Activated CD8-positive, alpha-beta memory T cell treated with anti-CD3 and anti-CD28 coated beads, Interleukin-2, amount 10 ng/mL, durations not matched to agents 7 days and 5 days (primary cell): ENCODE measurements at regions not wholly inside any gene's neighbourhood (a gene's known extent, or its start where the extent isn't known, plus 50 kb on each side); places are given as distances from the start of the nearest gene placed in this dataset.

Experiments used
- ATAC-seq: fragments of 150-1000 bp; cut with Tn5 transposase; one replicate; pipeline ENCODE4 v1.10.0; 2021; ENCODE audit warnings: moderate library complexity
- CTCF ChIA-PET: fragments of 350-600 bp; sonication (Branson Sonifier 250); formaldehyde crosslinking; loops from one replicate; lab custom pipeline; 2021; ENCODE audit warnings: antibody characterized with exemption; lab: Charles Lee
- DNase-seq: peaks from one replicate; pipeline ENCODE4 v3.0.0-alpha.2; 2020
- H3K27ac Mint-ChIP-seq: one replicate; pipeline ENCODE4 v1.8.0; 2021; ENCODE audit warnings: mild to moderate bottlenecking, mixed read lengths
- H3K27me3 Mint-ChIP-seq: one replicate; pipeline ENCODE4 v1.8.0; 2021; ENCODE audit warnings: mixed read lengths
- H3K36me3 Mint-ChIP-seq: one replicate; pipeline ENCODE4 v1.8.0; 2021; ENCODE audit warnings: mild to moderate bottlenecking, mixed read lengths
- H3K4me1 Mint-ChIP-seq: one replicate; pipeline ENCODE4 v1.8.0; 2021; ENCODE audit warnings: mixed read lengths
- H3K4me3 Mint-ChIP-seq: one replicate; pipeline ENCODE4 v1.8.0; 2021; ENCODE audit warnings: mild to moderate bottlenecking, moderate library complexity, mixed read lengths
- H3K9me3 Mint-ChIP-seq: one replicate; pipeline ENCODE4 v1.8.0; 2022; ENCODE audit warnings: low read depth, mixed read lengths

GRCh38 chr2:36267194-36267593 is 88.4 kb upstream of the CRIM1 start:
- Mint-ChIP-seq H3K4me3 (no peak overlapping the region), H3K36me3 (peaks cover 9% of the 10 kb centered on the region), H3K27ac (no peak overlapping the region), H3K4me1 (peaks cover 5% of the 10 kb centered on the region), H3K9me3 (peaks cover 7% of the 10 kb centered on the region), H3K27me3 (no peaks in the 10 kb centered on the region)
- no peak for DNase-seq
- CTCF ChIA-PET = no interaction called here
- ATAC-seq = no peak

GRCh38 chr2:36266536-36267121 is 88.9 kb upstream of the CRIM1 start:
- Mint-ChIP-seq H3K9me3 (peaks cover 7% of the 10 kb centered on the region), H3K4me3 (no peak overlapping the region), H3K27me3 (no peaks in the 10 kb centered on the region), H3K36me3 (peaks cover 9% of the 10 kb centered on the region), H3K27ac (no peak overlapping the region), H3K4me1 (peaks cover 5% of the 10 kb centered on the region)
- ATAC-seq = no peak
- DNase-seq = no peak
- CTCF ChIA-PET = no interaction called here

- Mint-ChIP-seq H3K4me1 (peaks cover 5% of the 10 kb centered on the region), H3K27me3 (peaks cover 2% of the 10 kb centered on the region), H3K36me3 (peaks cover 9% of the 10 kb centered on the region), H3K9me3 (peaks cover 7% of the 10 kb centered on the region), H3K4me3 (no peak overlapping the region), H3K27ac (no peak overlapping the region)
- DNase-seq (no peak), ATAC-seq (no peak)
- CTCF ChIA-PET = no interaction called here
Observed at GRCh38 chr2:36262581-36262980, 93.0 kb upstream of the CRIM1 start.

- Mint-ChIP-seq H3K4me3 (no peak overlapping the region), H3K27ac (no peak overlapping the region), H3K9me3 (no peaks in the 10 kb centered on the region), H3K36me3 (peaks cover 4% of the 10 kb centered on the region), H3K27me3 (peaks cover 18% of the 10 kb centered on the region), H3K4me1 (no peaks in the 10 kb centered on the region)
- no peak for DNase-seq
- ATAC-seq = no peak
- CTCF ChIA-PET = no interaction called here
Observed at GRCh38 chr2:36255863-36256262, 99.7 kb upstream of the CRIM1 start.

- peaks cover 3% of the 10 kb centered on the region for H3K9me3 Mint-ChIP-seq
- CTCF ChIA-PET = no interaction called here
- DNase-seq = no peak
- ATAC-seq = no peak
- H3K27me3 Mint-ChIP-seq = peaks cover 16% of the 10 kb centered on the region
- H3K36me3 Mint-ChIP-seq = peaks cover 11% of the 10 kb centered on the region
- H3K4me3 Mint-ChIP-seq = no peak overlapping the region
- H3K27ac Mint-ChIP-seq = no peak overlapping the region
- peaks cover 4% of the 10 kb centered on the region for H3K4me1 Mint-ChIP-seq
Observed at GRCh38 chr2:36253086-36253485, 102.5 kb upstream of the CRIM1 start.

GRCh38 chr2:36246320-36246990 is 109.1 kb upstream of the CRIM1 start:
- peak; percentile 85 for ATAC-seq

GRCh38 chr2:36245651-36246050 is 109.9 kb upstream of the CRIM1 start:
- Mint-ChIP-seq H3K27me3 (peaks cover 3% of the 10 kb centered on the region), H3K36me3 (peaks cover 36% of the 10 kb centered on the region), H3K9me3 (peaks cover 3% of the 10 kb centered on the region), H3K4me3 (no peak overlapping the region), H3K27ac (peak overlapping the region; percentile 96), H3K4me1 (peaks cover 69% of the 10 kb centered on the region)
- no peak for DNase-seq
- no peak for ATAC-seq
- CTCF ChIA-PET = interaction anchor here (2.2 kb wide), 1 partner anchor 8 kb away, joined by 6 read pairs; no protein-coding TSS in a partner anchor

More at GRCh38 chr2:36246320-36246990, 109.1 kb upstream of the CRIM1 start:
- Mint-ChIP-seq H3K36me3 (peaks cover 36% of the 10 kb centered on the region), H3K27ac (peak overlapping the region; percentile 96), H3K4me1 (peaks cover 61% of the 10 kb centered on the region), H3K9me3 (peaks cover 3% of the 10 kb centered on the region), H3K4me3 (peak overlapping the region; percentile 56), H3K27me3 (peaks cover 3% of the 10 kb centered on the region)
- CTCF ChIA-PET = interaction anchor here (2.2 kb wide), 1 partner anchor 9 kb away, joined by 6 read pairs; no protein-coding TSS in a partner anchor
- DNase-seq = no peak

GRCh38 chr2:36238106-36238505 is 117.5 kb upstream of the CRIM1 start:
- Mint-ChIP-seq H3K9me3 (peaks cover 12% of the 10 kb centered on the region), H3K27ac (no peak overlapping the region), H3K4me3 (no peak overlapping the region), H3K4me1 (peaks cover 53% of the 10 kb centered on the region), H3K36me3 (peaks cover 27% of the 10 kb centered on the region), H3K27me3 (peaks cover 3% of the 10 kb centered on the region)
- CTCF ChIA-PET = interaction anchor here (1.8 kb wide), 1 partner anchor 8 kb away, joined by 6 read pairs; no protein-coding TSS in a partner anchor
- ATAC-seq (no peak), DNase-seq (no peak)

GRCh38 chr2:36235882-36236281 is 119.7 kb upstream of the CRIM1 start:
- peaks cover 12% of the 10 kb centered on the region for H3K9me3 Mint-ChIP-seq
- CTCF ChIA-PET = interaction anchor here (1.1 kb wide), 1 partner anchor 115 kb away, joined by 3 read pairs; no protein-coding TSS in a partner anchor

GRCh38 chr2:36235426-36235825 is 120.2 kb upstream of the CRIM1 start:
- Mint-ChIP-seq H3K27me3 (peaks cover 3% of the 10 kb centered on the region), H3K27ac (no peak overlapping the region), H3K9me3 (peaks cover 12% of the 10 kb centered on the region), H3K4me1 (peaks cover 30% of the 10 kb centered on the region), H3K4me3 (no peak overlapping the region), H3K36me3 (peaks cover 26% of the 10 kb centered on the region)
- no peak for ATAC-seq
- CTCF ChIA-PET = interaction anchor here (1.1 kb wide), 1 partner anchor 115 kb away, joined by 3 read pairs; no protein-coding TSS in a partner anchor
- DNase-seq = no peak

More at GRCh38 chr2:36235882-36236281, 119.7 kb upstream of the CRIM1 start:
- H3K27me3 Mint-ChIP-seq = peaks cover 3% of the 10 kb centered on the region
- no peak overlapping the region for H3K4me3 Mint-ChIP-seq
- peaks cover 34% of the 10 kb centered on the region for H3K4me1 Mint-ChIP-seq
- peaks cover 26% of the 10 kb centered on the region for H3K36me3 Mint-ChIP-seq
- H3K27ac Mint-ChIP-seq = no peak overlapping the region
- ATAC-seq = no peak
- DNase-seq = no peak

GRCh38 chr2:36223259-36223658 is 132.3 kb upstream of the CRIM1 start:
- no peaks in the 10 kb centered on the region for H3K4me1 Mint-ChIP-seq
- no peak overlapping the region for H3K27ac Mint-ChIP-seq
- H3K36me3 Mint-ChIP-seq = peaks cover 3% of the 10 kb centered on the region
- H3K27me3 Mint-ChIP-seq = peaks cover 7% of the 10 kb centered on the region
- DNase-seq (no peak), ATAC-seq (no peak)
- peaks cover under 1% of the 10 kb centered on the region for H3K9me3 Mint-ChIP-seq
- no peak overlapping the region for H3K4me3 Mint-ChIP-seq
- CTCF ChIA-PET = no interaction called here

- no peak for ATAC-seq
Observed at GRCh38 chr2:36222485-36222884, 133.1 kb upstream of the CRIM1 start.

GRCh38 chr2:36214691-36215090 is 140.9 kb upstream of the CRIM1 start:
- CTCF ChIA-PET = no interaction called here
- H3K27ac Mint-ChIP-seq = no peak overlapping the region
- ATAC-seq (no peak), DNase-seq (no peak)
- peaks cover under 1% of the 10 kb centered on the region for H3K36me3 Mint-ChIP-seq
- H3K4me3 Mint-ChIP-seq = no peak overlapping the region
- H3K4me1 Mint-ChIP-seq = no peaks in the 10 kb centered on the region
- H3K27me3 Mint-ChIP-seq = no peaks in the 10 kb centered on the region
- H3K9me3 Mint-ChIP-seq = peaks cover 4% of the 10 kb centered on the region

More at GRCh38 chr2:36222485-36222884, 133.1 kb upstream of the CRIM1 start:
- H3K27me3 Mint-ChIP-seq = peaks cover 7% of the 10 kb centered on the region
- CTCF ChIA-PET = no interaction called here
- H3K4me1 Mint-ChIP-seq = no peaks in the 10 kb centered on the region
- no peak overlapping the region for H3K27ac Mint-ChIP-seq
- DNase-seq = no peak
- H3K4me3 Mint-ChIP-seq = no peak overlapping the region
- H3K36me3 Mint-ChIP-seq = peaks cover 3% of the 10 kb centered on the region
- peaks cover 2% of the 10 kb centered on the region for H3K9me3 Mint-ChIP-seq

GRCh38 chr2:36203366-36203765 is 152.2 kb upstream of the CRIM1 start:
- no peaks in the 10 kb centered on the region for H3K4me1 Mint-ChIP-seq
- CTCF ChIA-PET = no interaction called here
- no peak overlapping the region for H3K27ac Mint-ChIP-seq
- H3K4me3 Mint-ChIP-seq = no peak overlapping the region
- ATAC-seq (no peak), DNase-seq (no peak)
- H3K36me3 Mint-ChIP-seq = peaks cover 5% of the 10 kb centered on the region
- H3K9me3 Mint-ChIP-seq = peaks cover 3% of the 10 kb centered on the region
- no peaks in the 10 kb centered on the region for H3K27me3 Mint-ChIP-seq
